HL-60 (cell line): ENCODE measurements at regions not wholly inside any gene's neighbourhood (a gene's known extent, or its start where the extent isn't known, plus 50 kb on each side); places are given as distances from the start of the nearest gene placed in this dataset.

Source experiments
- DNase-seq, 2 experiments: peaks; one replicate each; pipeline ENCODE4 v3.0.0-alpha.2; 2010 to 2020; ENCODE audit warnings: low read depth in 1 of 2, low spot score in 1 of 2
- H3K27ac ChIP-seq: fragments of 250-450 bp; sonication (Bioruptor Pico); replicated peaks from 2 replicates; pipeline ENCODE4 v1.5.1; 2020; ENCODE audit warnings: mild to moderate bottlenecking, moderate library complexity
- H3K27me3 ChIP-seq: fragments of 250-450 bp; sonication (Bioruptor Pico); 2 replicates; pipeline ENCODE4 v1.5.1; 2021; ENCODE audit warnings: mild to moderate bottlenecking, moderate library complexity; ENCODE audit not compliant: insufficient read depth, poor library complexity, severe bottlenecking
- H3K4me3 ChIP-seq: replicated peaks from 2 replicates; pipeline ENCODE4 v1.5.1; 2011; ENCODE audit warnings: mild to moderate bottlenecking, control low read depth, low read length; ENCODE audit not compliant: insufficient read depth
- CTCF ChIP-seq: IDR thresholded peaks from one replicate; pipeline ENCODE4 v1.5.1; 2011; ENCODE audit warnings: low read length, control low read depth, inconsistent platforms; ENCODE audit not compliant: insufficient read depth
- GABPA ChIP-seq: IDR thresholded peaks from 2 replicates; pipeline ENCODE4 v1.6.1; 2012; ENCODE audit warnings: low read depth
- POLR2AphosphoS5 ChIP-seq: IDR thresholded peaks from 2 replicates; pipeline ENCODE4 v1.6.1; 2012; ENCODE audit warnings: low read depth
- SPI1 ChIP-seq: IDR thresholded peaks from 2 replicates; pipeline ENCODE4 v1.6.1; 2012; ENCODE audit warnings: low read depth, mild to moderate bottlenecking, borderline replicate concordance
- TF ChIP-seq, protein P1 (sequence below): IDR thresholded peaks from 2 replicates; pipeline ENCODE4 v1.6.1; 2012; ENCODE audit warnings: low read depth; ENCODE audit not compliant: insufficient replicate concordance

DNA sequence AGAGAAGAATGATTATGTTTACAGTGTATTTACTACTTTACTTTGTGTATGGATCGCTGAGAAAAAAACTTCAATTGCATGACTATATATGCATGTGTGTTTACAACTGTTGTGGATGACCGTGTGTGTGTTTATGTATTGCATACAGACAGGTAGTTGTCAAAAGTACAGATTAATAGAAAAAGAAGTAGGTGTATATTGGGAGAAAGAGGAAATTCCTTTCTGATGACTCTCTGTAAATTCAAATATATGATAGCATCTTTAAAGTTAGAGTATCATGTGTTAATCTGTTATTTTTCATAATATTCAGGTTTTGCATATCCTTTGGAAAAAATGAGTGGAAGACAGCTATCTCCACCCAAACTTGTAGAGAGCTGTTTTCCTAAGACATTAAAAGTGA lies 160.4 kb upstream of the AGR3 start:
- Histone ChIP-seq H3K27me3 (no peaks in the 10 kb centered on the region), H3K4me3 (no peak overlapping the region), H3K27ac (peak overlapping the region; percentile 81; the same call in 1 of the 2 replicates)
- no peak for DNase-seq
- TF ChIP-seq SPI1 (no peak), POLR2AphosphoS5 (no peak), CTCF (no peak), GABPA (no peak)
- TF ChIP-seq, protein P1, sequence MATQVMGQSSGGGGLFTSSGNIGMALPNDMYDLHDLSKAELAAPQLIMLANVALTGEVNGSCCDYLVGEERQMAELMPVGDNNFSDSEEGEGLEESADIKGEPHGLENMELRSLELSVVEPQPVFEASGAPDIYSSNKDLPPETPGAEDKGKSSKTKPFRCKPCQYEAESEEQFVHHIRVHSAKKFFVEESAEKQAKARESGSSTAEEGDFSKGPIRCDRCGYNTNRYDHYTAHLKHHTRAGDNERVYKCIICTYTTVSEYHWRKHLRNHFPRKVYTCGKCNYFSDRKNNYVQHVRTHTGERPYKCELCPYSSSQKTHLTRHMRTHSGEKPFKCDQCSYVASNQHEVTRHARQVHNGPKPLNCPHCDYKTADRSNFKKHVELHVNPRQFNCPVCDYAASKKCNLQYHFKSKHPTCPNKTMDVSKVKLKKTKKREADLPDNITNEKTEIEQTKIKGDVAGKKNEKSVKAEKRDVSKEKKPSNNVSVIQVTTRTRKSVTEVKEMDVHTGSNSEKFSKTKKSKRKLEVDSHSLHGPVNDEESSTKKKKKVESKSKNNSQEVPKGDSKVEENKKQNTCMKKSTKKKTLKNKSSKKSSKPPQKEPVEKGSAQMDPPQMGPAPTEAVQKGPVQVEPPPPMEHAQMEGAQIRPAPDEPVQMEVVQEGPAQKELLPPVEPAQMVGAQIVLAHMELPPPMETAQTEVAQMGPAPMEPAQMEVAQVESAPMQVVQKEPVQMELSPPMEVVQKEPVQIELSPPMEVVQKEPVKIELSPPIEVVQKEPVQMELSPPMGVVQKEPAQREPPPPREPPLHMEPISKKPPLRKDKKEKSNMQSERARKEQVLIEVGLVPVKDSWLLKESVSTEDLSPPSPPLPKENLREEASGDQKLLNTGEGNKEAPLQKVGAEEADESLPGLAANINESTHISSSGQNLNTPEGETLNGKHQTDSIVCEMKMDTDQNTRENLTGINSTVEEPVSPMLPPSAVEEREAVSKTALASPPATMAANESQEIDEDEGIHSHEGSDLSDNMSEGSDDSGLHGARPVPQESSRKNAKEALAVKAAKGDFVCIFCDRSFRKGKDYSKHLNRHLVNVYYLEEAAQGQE = no peak

DNA sequence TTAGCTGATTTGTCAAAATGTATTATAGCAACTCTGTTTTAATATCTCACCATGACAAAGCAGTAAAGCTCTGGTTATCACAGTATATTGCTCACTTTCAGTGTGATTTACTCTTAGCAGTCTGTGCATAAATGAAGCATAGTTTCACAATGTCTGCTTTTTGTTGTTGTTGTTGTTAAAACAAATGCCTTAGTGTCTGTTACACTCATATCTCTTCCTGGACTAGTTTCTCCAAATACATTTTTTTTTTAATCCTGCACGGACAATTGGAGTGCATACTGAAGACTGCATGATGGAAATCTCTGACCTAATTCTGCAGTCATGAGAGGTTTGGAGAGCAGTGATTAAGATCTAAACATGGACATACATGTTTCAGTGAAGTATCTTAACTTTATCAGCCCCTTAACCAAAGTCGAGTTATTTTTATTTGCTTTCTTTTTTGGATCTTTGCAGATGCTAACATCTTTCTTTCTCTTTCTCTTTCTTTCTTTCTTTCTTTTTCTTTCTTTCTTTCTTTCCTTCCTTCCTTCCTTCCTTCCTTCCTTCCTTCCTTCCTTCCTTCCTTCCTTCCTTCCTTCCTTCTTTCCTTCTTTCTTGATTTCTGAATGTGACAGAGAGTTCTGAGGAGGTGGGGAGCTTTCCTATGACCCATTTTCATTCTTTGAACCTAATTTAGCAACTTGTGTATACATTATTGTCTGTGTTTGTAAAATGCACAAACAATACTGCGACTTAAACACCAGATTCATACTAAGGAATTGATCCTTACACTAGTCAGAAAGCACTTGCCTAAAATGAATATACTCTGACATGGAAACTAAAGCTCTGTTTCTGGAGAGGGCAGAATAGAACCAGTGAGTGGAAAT lies 161.5 kb upstream of the AGR3 start:
- H3K4me3 ChIP-seq = no peak overlapping the region
- H3K27ac ChIP-seq = no peak overlapping the region
- H3K27me3 ChIP-seq = no peaks in the 10 kb centered on the region
- no peak for DNase-seq
- no peak for TF ChIP-seq POLR2AphosphoS5
- no peak for TF ChIP-seq CTCF
- TF ChIP-seq, protein P1 = no peak
- no peak for TF ChIP-seq SPI1
- TF ChIP-seq GABPA = no peak

- Histone ChIP-seq H3K27ac (peak overlapping the region; percentile 19; the same call in 1 of the 2 replicates), H3K4me3 (no peak overlapping the region), H3K27me3 (no peaks in the 10 kb centered on the region)
- TF ChIP-seq POLR2AphosphoS5 (no peak), SPI1 (no peak), GABPA (no peak), CTCF (no peak)
- TF ChIP-seq, protein P1 = no peak
- no peak for DNase-seq
Observed at GRCh38 chr7:17044396-17044795, 162.6 kb upstream of the AGR3 start.
